ENCODE measurements at regions not wholly inside any gene's neighbourhood (a gene's known extent, or its start where the extent isn't known, plus 50 kb on each side); places are given as distances from the start of the nearest gene placed in this dataset.

- H3K9me3 Mint-ChIP-seq, result peaks cover 8% of the 10 kb centered on the region
- DNase-seq (ENCODE audit: low spot score) (no peak), ATAC-seq (no peak)
- H3K27ac Mint-ChIP-seq, result no peak overlapping the region
- H3K27me3 Mint-ChIP-seq (ENCODE audit: low read depth), result no peaks in the 10 kb centered on the region; the same call in 1 of the 2 replicates
- no peak overlapping the region for H3K4me3 Mint-ChIP-seq
- ChIA-PET POLR2A (no interaction called here), CTCF (interaction anchor here (1.4 kb wide), 1 partner anchor 46 kb away, joined by 6 read pairs; no protein-coding TSS in a partner anchor)
- H3K36me3 Mint-ChIP-seq, result peaks cover 22% of the 10 kb centered on the region
- no peak for TF ChIP-seq SMAD4 (CRISPR knock-in tag; IDR thresholded peaks at IDR 0.05)
- no peak for TF ChIP-seq MAX (CRISPR knock-in tag; IDR thresholded peaks at IDR 0.05)
- no peak for TF ChIP-seq CTCF (IDR thresholded peaks at IDR 0.05)
- no peak for TF ChIP-seq GTF2I (CRISPR knock-in tag; conservative IDR thresholded peaks at IDR 0.05)
- TF ChIP-seq E2F5 (CRISPR knock-in tag; IDR thresholded peaks at IDR 0.05), result no peak
- peaks cover 28% of the 10 kb centered on the region for H3K4me1 Mint-ChIP-seq
These were observed 218.3 kb downstream of the AACS start for GRCh38 chr12:125283521-125283920.

GRCh38 chr12:125284087-125284486, 218.9 kb downstream of the AACS start:
- peaks cover 22% of the 10 kb centered on the region for H3K36me3 Mint-ChIP-seq
- no peak for DNase-seq (ENCODE audit: low spot score)
- no peak overlapping the region for H3K27ac Mint-ChIP-seq
- no peak for TF ChIP-seq ZNF317 (CRISPR knock-in tag; IDR thresholded peaks at IDR 0.05; ENCODE audit: borderline replicate concordance, low read depth)
- no peak for TF ChIP-seq SMAD3 (CRISPR knock-in tag; IDR thresholded peaks at IDR 0.05; ENCODE audit: borderline replicate concordance)
- no peak for TF ChIP-seq ARID4B (CRISPR knock-in tag; IDR thresholded peaks at IDR 0.05; ENCODE audit: borderline replicate concordance)
- TF ChIP-seq FOXK1 (CRISPR knock-in tag; IDR thresholded peaks at IDR 0.05), result no peak
- TF ChIP-seq ZBTB43 (CRISPR knock-in tag; IDR thresholded peaks at IDR 0.05), result no peak
- no peak for TF ChIP-seq NR1H2 (CRISPR knock-in tag; IDR thresholded peaks at IDR 0.05)
- TF ChIP-seq ELF4 (CRISPR knock-in tag; IDR thresholded peaks at IDR 0.05; ENCODE audit: low read depth), result no peak
- TF ChIP-seq OVOL2 (CRISPR knock-in tag; IDR thresholded peaks at IDR 0.05; ENCODE audit: borderline replicate concordance), result no peak
- peaks cover 8% of the 10 kb centered on the region for H3K9me3 Mint-ChIP-seq
- POLR2A ChIA-PET, result no interaction called here
- H3K27me3 Mint-ChIP-seq (ENCODE audit: low read depth), result no peaks in the 10 kb centered on the region; the same call in 1 of the 2 replicates
- peaks cover 32% of the 10 kb centered on the region for H3K4me1 Mint-ChIP-seq
- ATAC-seq, result no peak
- H3K4me3 Mint-ChIP-seq, result no peak overlapping the region
- CTCF ChIA-PET, result no interaction called here
